SKM-1 treated with dmso at 0.1 percent for 144 hours (cell line): ENCODE measurements at regions not wholly inside any gene's neighbourhood (a gene's known extent, or its start where the extent isn't known, plus 50 kb on each side); places are given as distances from the start of the nearest gene placed in this dataset.

Experiments
- DNase-seq: peaks from one replicate; lab custom pipeline; 2025; ENCODE audit not compliant: unreplicated experiment; lab: John Stamatoyannopoulos, UW

DNA sequence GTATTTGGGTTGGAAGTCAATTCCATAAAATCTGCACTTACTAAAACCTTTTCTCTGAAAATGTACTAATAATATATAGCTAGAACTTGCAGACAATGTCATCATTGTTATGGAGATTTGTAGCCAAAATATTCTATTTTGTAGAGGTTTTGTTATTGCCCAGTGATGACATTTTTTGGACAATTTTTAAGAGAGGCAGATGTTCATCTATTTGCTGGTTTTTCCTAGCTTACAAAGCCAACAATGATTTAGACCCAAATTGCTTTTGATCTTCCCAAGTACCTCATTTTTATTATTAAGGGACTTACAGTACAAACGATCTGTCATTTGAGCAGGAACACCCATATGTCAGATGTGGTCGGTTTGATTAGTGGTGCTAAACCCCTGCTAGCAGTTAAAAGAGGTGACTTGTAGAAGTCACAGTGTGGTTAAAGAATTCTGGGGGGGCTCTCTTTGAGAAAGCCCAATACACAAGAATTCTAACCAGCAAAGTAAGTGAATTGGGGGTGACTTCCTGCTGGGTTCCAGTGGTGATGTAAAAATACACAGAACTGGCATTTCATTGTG is 136.2 kb downstream of the KIT start:
- DNase-seq, result no peak
